HepG2 (cell line): ENCODE measurements at regions not wholly inside any gene's neighbourhood (a gene's known extent, or its start where the extent isn't known, plus 50 kb on each side); places are given as distances from the start of the nearest gene placed in this dataset.

Experiments
- CHD4 ChIP-seq: fragments of 200-600 bp; sonication (generic); IDR thresholded peaks from 2 replicates; pipeline ENCODE4 v1.7.0; 2017; ENCODE audit warnings: mild to moderate bottlenecking, low read length, borderline replicate concordance
- PRDM4 ChIP-seq: sonication (generic); formaldehyde crosslinking; IDR thresholded peaks from 2 replicates; pipeline ENCODE4 v1.9.0; 2021; ENCODE audit warnings: missing genetic modification reagents, borderline replicate concordance
- RCOR2 ChIP-seq: IDR thresholded peaks from 2 replicates; pipeline ENCODE4 v1.6.1; 2016; ENCODE audit warnings: missing biosample characterization, missing genetic modification reagents
- SMAD3 ChIP-seq: sonication (generic); formaldehyde crosslinking; IDR thresholded peaks from 2 replicates; pipeline ENCODE4 v1.4.0; 2020; ENCODE audit warnings: missing genetic modification reagents
- TGIF2 ChIP-seq: IDR thresholded peaks from 2 replicates; pipeline ENCODE4 v1.6.1; 2016; ENCODE audit warnings: control low read depth, missing compliant biosample characterization
- ZFP82 ChIP-seq: sonication (generic); formaldehyde crosslinking; IDR thresholded peaks from 2 replicates; pipeline ENCODE4 v1.5.1; 2020; ENCODE audit warnings: mild to moderate bottlenecking, missing genetic modification reagents, borderline replicate concordance
- ZNF431 ChIP-seq: sonication (generic); formaldehyde crosslinking; IDR thresholded peaks from 2 replicates; pipeline ENCODE4 v1.9.0; 2022; ENCODE audit warnings: missing genetic modification reagents, low read depth, mild to moderate bottlenecking, borderline replicate concordance
- ZUFSP ChIP-seq: sonication (generic); formaldehyde crosslinking; IDR thresholded peaks from 2 replicates; pipeline ENCODE4 v1.9.0; 2021; ENCODE audit warnings: missing genetic modification reagents, mild to moderate bottlenecking, borderline replicate concordance
- TF ChIP-seq, protein P1 (sequence below), 2 experiments: sonication (generic) in 1 of 2; formaldehyde crosslinking in 1 of 2; IDR thresholded peaks; 2 replicates each; pipeline versions ENCODE4 v1.4.0 to v1.6.1; 2016 to 2020; ENCODE audit warnings: borderline replicate concordance in 1 of 2, low read depth in 1 of 2, mild to moderate bottlenecking in 1 of 2, missing genetic modification reagents in 1 of 2
- TF ChIP-seq, protein P2 (sequence below): sonication (generic); formaldehyde crosslinking; IDR thresholded peaks from 2 replicates; pipeline ENCODE4 v1.4.0; 2020; ENCODE audit warnings: mild to moderate bottlenecking, low read depth, missing genetic modification reagents

DNA sequence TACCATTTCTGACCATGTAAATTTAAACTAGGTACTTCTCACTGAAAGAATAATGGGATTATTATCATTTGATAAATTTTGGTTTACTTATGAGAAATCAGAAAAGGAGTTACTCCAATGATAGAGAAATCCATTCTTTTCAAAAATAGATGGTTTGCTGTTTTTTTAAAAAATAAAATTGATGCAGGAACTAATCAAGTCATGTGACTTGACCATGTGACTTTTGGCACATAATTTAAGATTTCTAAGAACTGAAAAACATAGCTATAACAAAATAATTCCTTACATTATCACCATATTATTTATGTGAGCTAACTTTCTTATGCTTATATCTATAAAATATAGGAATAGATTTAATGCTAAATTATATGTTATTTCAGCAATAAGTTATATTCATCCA is 247.1 kb upstream of the FIGN start (continued):
- TF ChIP-seq, protein P1, sequence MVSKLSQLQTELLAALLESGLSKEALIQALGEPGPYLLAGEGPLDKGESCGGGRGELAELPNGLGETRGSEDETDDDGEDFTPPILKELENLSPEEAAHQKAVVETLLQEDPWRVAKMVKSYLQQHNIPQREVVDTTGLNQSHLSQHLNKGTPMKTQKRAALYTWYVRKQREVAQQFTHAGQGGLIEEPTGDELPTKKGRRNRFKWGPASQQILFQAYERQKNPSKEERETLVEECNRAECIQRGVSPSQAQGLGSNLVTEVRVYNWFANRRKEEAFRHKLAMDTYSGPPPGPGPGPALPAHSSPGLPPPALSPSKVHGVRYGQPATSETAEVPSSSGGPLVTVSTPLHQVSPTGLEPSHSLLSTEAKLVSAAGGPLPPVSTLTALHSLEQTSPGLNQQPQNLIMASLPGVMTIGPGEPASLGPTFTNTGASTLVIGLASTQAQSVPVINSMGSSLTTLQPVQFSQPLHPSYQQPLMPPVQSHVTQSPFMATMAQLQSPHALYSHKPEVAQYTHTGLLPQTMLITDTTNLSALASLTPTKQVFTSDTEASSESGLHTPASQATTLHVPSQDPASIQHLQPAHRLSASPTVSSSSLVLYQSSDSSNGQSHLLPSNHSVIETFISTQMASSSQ (IDR thresholded peaks at IDR 0.05; ENCODE audit: low read depth), result no peak
- TF ChIP-seq, protein P1 (CRISPR knock-in tag; IDR thresholded peaks at IDR 0.05; ENCODE audit: borderline replicate concordance), result no peak
- TF ChIP-seq ZUFSP (no peak), ZNF431 (CRISPR knock-in tag) (no peak), TGIF2 (no peak), PRDM4 (CRISPR knock-in tag) (no peak), ZFP82 (CRISPR knock-in tag) (no peak), RCOR2 (CRISPR knock-in tag) (no peak), CHD4 (no peak), SMAD3 (CRISPR knock-in tag) (no peak)
- TF ChIP-seq, protein P2, sequence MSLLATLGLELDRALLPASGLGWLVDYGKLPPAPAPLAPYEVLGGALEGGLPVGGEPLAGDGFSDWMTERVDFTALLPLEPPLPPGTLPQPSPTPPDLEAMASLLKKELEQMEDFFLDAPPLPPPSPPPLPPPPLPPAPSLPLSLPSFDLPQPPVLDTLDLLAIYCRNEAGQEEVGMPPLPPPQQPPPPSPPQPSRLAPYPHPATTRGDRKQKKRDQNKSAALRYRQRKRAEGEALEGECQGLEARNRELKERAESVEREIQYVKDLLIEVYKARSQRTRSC (CRISPR knock-in tag), result no peak
